ENCODE measurements at regions not wholly inside any gene's neighbourhood (a gene's known extent, or its start where the extent isn't known, plus 50 kb on each side); places are given as distances from the start of the nearest gene placed in this dataset.

- Histone ChIP-seq H3K79me2 (ENCODE audit: control insufficient read depth, insufficient read depth, low read length) (no peaks in the 10 kb centered on the region), H4K20me1 (ENCODE audit: control insufficient read depth, insufficient read depth) (no peaks in the 10 kb centered on the region), H3K9ac (ENCODE audit: control insufficient read depth, insufficient read depth, low read length) (no peak overlapping the region), H3K4me3 (no peak overlapping the region), H3K27ac (ENCODE audit: control insufficient read depth, insufficient read depth) (no peak overlapping the region), H2AFZ (ENCODE audit: control insufficient read depth, low read depth, low read length) (no peak overlapping the region), H3K27me3 (replicated peaks in 1 of 2; ENCODE audit: control insufficient read depth in 2 of 2, insufficient read depth in 2 of 2, low read length in 1 of 2) (no peaks in the 10 kb centered on the region), H3K36me3 (ENCODE audit: control insufficient read depth in 2 of 2, insufficient read depth in 2 of 2, low read length in 1 of 2) (no peaks in the 10 kb centered on the region), H3K4me1 (ENCODE audit: control insufficient read depth, insufficient read depth, low read length) (no peaks in the 10 kb centered on the region), H3K4me2 (ENCODE audit: control insufficient read depth, insufficient read depth) (no peak overlapping the region), H3K9me3 (replicated peaks; ENCODE audit: control insufficient read depth, insufficient read depth, low read length) (no peaks in the 10 kb centered on the region)
- ChIA-PET RAD21 (ENCODE audit: unreplicated experiment) (no interaction called here), POLR2A (no interaction called here), CTCF (no interaction called here), SMC1A (ENCODE audit: uncharacterized antibody, unreplicated experiment) (no interaction called here)
- no peak for ATAC-seq
- no peak for TF ChIP-seq YBX1 (IDR thresholded peaks at IDR 0.05)
- no peak for TF ChIP-seq GATAD2B (conservative IDR thresholded peaks at IDR 0.05; ENCODE audit: low read depth)
- no peak for TF ChIP-seq TCF12 (IDR thresholded peaks at IDR 0.05; ENCODE audit: low read depth, low read length)
- no peak for TF ChIP-seq CHD2 (IDR thresholded peaks at IDR 0.05; ENCODE audit: borderline replicate concordance, low read depth, low read length)
- TF ChIP-seq, protein P1, sequence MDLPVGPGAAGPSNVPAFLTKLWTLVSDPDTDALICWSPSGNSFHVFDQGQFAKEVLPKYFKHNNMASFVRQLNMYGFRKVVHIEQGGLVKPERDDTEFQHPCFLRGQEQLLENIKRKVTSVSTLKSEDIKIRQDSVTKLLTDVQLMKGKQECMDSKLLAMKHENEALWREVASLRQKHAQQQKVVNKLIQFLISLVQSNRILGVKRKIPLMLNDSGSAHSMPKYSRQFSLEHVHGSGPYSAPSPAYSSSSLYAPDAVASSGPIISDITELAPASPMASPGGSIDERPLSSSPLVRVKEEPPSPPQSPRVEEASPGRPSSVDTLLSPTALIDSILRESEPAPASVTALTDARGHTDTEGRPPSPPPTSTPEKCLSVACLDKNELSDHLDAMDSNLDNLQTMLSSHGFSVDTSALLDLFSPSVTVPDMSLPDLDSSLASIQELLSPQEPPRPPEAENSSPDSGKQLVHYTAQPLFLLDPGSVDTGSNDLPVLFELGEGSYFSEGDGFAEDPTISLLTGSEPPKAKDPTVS (IDR thresholded peaks at IDR 0.05; ENCODE audit: low read depth, low read length), result no peak
- TF ChIP-seq, protein P2, sequence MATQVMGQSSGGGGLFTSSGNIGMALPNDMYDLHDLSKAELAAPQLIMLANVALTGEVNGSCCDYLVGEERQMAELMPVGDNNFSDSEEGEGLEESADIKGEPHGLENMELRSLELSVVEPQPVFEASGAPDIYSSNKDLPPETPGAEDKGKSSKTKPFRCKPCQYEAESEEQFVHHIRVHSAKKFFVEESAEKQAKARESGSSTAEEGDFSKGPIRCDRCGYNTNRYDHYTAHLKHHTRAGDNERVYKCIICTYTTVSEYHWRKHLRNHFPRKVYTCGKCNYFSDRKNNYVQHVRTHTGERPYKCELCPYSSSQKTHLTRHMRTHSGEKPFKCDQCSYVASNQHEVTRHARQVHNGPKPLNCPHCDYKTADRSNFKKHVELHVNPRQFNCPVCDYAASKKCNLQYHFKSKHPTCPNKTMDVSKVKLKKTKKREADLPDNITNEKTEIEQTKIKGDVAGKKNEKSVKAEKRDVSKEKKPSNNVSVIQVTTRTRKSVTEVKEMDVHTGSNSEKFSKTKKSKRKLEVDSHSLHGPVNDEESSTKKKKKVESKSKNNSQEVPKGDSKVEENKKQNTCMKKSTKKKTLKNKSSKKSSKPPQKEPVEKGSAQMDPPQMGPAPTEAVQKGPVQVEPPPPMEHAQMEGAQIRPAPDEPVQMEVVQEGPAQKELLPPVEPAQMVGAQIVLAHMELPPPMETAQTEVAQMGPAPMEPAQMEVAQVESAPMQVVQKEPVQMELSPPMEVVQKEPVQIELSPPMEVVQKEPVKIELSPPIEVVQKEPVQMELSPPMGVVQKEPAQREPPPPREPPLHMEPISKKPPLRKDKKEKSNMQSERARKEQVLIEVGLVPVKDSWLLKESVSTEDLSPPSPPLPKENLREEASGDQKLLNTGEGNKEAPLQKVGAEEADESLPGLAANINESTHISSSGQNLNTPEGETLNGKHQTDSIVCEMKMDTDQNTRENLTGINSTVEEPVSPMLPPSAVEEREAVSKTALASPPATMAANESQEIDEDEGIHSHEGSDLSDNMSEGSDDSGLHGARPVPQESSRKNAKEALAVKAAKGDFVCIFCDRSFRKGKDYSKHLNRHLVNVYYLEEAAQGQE (IDR thresholded peaks at IDR 0.05; ENCODE audit: low read depth, low read length), result no peak
- intact Hi-C loops (cut with micrococcal nuclease; ENCODE audit: unreplicated experiment), result no loop called here
- BruUV-seq (replicated peaks), result no TSS peak
- no peak for FAIRE-seq
- DNase-seq (ENCODE audit: low read depth, low spot score), result no peak
- WGBS (ENCODE audit: insufficient coverage, insufficient replicate concordance, low lambda C conversion rate, missing lambda C conversion rate), result 5% methylated on average over 3 of the region's 3 CpGs
- in situ Hi-C loops (cut with MboI), result no loop called here
Observed at GRCh38 chr5:15044521-15044920, 172.9 kb upstream of the ANKH start.
